GM13977 (cell line): ENCODE measurements at regions not wholly inside any gene's neighbourhood (a gene's known extent, or its start where the extent isn't known, plus 50 kb on each side); places are given as distances from the start of the nearest gene placed in this dataset.

ENCODE experiments used
- DNase-seq: peaks from one replicate; pipeline ENCODE4 v3.0.0; 2012; ENCODE audit warnings: low spot score
- in situ Hi-C: fragments of 300-500 bp; cut with MboI; formaldehyde crosslinking; loops from one replicate; pipeline ENCODE4 v1.12.0; 2022; ENCODE audit warnings: low sequenced_read_pairs, low pct_unique_long_range_greater_than_20kb, mixed read lengths, inconsistent platforms; ENCODE audit not compliant: unreplicated experiment
- TF ChIP-seq, protein P1 (sequence below): IDR thresholded peaks from 2 replicates; pipeline ENCODE4 v1.5.1; 2012; ENCODE audit warnings: mild to moderate bottlenecking, control low read depth; ENCODE audit not compliant: insufficient read depth; ENCODE audit errors: extremely low read depth, missing control alignments

DNA sequence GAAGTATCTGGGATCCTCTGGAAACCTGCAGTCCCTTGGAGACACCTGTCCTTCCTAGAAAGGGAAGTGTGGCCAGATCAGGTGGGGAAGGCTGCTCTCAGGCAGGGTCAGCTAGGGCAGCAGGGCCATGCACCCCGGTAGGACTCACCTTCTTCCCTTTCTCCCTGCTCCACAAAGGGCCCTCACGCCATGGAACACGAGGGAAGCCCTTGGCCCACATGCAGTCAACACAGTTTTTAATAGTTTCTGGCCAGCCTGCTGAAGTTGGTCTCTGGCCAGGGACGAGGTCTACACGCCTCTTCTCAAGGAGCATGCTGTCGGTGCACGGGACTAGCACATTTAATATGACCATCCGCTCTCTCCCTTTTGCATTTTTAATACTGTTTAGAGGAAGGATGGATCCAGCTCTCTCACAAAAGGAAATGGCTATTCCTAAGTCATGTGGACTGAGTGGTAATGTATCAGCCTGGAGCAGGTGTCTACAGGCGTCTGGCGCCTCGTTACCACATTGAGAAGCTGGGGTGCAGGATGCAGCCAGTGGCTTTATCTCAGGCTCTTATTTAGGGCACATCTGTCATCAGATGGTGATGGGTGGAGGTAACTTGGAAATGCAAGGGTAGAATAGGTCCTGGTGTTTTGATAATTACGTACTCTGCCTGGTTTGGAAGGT lies 153.9 kb downstream of the KLF13 start:
- in situ Hi-C loops: loop anchor here (10.0 kb wide), 1 partner anchor 46 kb away; no protein-coding TSS in a partner anchor
- TF ChIP-seq, protein P1, sequence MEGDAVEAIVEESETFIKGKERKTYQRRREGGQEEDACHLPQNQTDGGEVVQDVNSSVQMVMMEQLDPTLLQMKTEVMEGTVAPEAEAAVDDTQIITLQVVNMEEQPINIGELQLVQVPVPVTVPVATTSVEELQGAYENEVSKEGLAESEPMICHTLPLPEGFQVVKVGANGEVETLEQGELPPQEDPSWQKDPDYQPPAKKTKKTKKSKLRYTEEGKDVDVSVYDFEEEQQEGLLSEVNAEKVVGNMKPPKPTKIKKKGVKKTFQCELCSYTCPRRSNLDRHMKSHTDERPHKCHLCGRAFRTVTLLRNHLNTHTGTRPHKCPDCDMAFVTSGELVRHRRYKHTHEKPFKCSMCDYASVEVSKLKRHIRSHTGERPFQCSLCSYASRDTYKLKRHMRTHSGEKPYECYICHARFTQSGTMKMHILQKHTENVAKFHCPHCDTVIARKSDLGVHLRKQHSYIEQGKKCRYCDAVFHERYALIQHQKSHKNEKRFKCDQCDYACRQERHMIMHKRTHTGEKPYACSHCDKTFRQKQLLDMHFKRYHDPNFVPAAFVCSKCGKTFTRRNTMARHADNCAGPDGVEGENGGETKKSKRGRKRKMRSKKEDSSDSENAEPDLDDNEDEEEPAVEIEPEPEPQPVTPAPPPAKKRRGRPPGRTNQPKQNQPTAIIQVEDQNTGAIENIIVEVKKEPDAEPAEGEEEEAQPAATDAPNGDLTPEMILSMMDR: no peak
- DNase-seq: no peak

DNA sequence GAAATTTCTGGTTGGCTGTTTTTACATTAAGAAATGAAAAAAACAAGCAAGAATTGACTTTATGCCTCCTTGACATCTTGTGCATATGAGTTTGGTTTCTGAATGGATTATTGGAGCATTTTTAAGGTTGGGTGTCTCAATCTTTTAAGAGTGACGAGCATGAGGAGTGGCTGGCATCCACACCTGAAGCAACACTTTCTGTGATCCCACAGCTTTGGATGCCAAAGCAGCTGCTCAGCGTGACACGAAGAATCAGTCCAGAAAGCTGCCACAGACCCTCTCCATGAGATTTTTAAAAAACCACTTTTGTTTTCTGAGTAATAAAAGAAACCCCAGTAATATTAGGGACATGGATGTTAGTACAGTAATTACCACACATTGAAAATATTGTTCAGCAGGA lies 154.5 kb downstream of the KLF13 start:
- DNase-seq: no peak
- in situ Hi-C loops: loop anchor here (10.0 kb wide), 1 partner anchor 46 kb away; no protein-coding TSS in a partner anchor
- TF ChIP-seq, protein P1: no peak

DNA sequence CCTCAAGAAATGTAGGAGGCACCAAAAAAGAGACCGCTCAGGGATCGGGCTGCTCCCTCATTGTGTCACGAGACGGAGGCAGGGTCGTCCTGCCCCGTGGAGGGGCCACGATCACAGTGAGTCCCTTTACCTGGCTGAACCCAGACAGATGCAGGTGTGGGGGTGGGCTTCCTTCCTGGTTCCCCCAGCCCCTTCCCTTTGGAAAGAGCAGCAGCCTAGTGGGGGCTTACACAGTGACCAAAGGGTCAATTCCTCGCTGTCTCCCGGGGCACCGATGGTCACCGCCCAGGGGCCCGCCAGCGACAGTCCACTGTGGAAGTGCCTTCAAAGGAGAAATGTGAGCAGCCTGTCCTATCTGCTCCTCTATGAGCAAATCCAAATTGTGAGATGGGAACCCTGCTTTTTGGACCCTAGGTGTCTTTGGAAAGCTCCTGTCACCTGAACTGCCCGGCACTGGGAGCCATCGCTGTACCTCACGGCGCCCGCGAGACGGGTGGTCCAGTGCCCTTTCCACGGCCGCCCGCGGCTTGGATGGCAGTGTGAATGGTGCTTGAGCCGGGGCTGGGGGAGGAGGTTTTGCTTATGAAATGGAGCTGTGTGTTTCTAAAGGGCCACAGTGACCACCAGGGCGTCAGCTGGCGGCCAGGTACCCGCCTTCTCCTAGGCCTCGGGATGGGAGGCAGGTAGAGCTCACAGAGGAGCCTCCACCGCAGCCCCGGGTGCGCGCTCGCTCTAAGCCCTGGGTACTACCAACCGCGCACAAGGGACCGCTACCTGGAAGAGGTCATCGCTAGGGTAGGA lies 155.7 kb downstream of the KLF13 start:
- TF ChIP-seq, protein P1: no peak
- no peak for DNase-seq
- in situ Hi-C loops: loop anchor here (10.0 kb wide), 1 partner anchor 48 kb away; no protein-coding TSS in a partner anchor

DNA sequence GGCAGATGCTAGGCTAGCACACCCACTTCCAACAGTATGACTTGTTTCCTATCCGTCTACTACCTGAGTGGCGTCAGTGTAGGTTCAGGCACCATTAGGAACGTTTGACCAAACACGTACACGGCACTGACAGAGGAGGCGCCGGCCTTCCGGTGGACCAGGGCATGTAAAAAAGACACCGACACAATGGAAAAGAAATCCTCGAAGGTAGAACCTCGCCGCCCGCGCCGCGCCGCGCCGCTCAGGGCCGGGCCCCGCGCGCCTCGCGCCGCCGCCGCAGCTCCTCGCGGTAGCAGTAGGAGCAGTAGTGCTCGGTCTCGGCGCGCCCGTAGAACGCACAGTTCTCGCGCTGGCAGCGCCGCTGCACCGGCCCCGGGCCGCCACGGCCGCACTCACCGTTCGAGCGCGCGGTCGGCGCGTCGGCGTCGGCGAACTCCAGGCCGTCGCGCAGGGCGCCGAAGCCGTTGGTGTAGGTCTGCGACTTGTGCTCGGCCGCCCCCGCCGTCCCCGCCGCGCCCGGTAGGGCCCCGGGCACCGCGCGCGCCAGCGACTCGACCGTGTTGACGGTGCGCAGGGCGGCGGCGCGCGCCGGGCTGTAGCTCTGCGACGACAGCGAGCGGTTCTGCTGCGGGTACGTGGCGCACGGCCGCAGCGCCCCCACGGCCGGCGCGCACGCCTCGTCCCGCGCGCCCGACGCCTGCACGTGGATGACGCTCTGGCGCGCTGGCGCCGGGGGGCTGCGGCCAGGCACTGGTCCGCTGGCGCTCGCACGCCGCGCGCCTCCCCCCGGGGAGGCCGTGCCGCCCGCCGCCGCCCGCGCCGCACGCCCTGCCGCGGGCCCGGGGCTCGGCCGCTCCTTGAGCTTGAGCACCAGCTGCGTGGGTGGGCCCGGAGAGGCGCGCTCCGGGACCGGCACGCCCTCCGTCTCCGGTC lies 156.7 kb downstream of the KLF13 start:
- TF ChIP-seq, protein P1: no peak
- peak; percentile 78 for DNase-seq
- in situ Hi-C loops: loop anchor here (10.0 kb wide), 1 partner anchor 49 kb away; no protein-coding TSS in a partner anchor

DNA sequence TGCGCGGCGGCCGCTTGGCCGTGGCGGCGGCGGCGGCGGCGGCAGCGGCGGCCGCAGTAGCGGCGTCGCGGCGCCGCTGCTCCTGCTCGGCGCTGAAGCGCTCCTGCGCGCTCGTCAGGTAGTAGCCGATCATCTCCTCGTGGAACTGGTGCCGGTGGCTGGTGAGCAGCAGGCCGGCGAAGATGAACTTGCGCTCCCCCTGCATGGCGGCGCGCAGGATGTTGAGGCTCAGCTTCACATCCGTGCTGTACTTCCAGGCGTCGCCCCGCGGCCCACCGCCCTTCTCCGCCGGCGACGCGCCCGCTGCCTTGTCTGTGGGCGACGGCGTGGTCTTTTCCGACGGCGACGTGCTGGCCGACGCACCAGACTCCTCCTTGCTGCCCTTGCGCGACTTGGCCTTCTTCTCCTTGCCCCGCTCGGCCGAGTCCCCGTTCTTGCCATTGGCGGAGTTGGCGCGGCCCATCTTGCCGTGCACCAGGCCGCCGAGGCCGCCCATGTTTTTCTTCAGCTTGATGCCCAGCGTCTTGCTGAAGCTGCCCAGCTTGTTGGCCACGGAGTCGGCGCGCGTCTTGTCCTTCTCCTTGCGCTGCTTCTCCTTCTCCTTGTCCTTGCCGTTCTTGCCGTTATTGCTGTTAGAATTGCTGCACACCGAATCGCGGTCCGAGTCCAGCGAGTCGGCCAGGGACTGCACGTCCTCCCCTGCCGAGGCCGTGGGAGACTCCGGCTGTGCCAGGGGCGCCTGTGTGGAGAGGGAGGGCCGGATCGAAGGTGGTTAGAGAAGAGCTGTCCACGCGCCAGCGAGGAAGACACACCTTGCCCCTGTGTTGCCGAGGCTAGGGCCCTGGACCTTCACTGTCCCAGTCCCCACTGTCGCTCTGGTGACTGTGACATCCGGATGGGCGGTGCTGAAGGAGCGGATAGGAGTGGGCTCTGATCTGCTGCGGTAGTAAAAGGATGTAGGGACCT lies 157.6 kb downstream of the KLF13 start:
- no peak for DNase-seq
- in situ Hi-C loops: loop anchor here (10.0 kb wide), 1 partner anchor 49 kb away; no protein-coding TSS in a partner anchor
- TF ChIP-seq, protein P1: no peak
